SJSA1 (cell line): ENCODE measurements at regions not wholly inside any gene's neighbourhood (a gene's known extent, or its start where the extent isn't known, plus 50 kb on each side); places are given as distances from the start of the nearest gene placed in this dataset.
A peak's percentile ranks its signal among the peaks of the same experiment; 100 is the strongest.

ENCODE experiments used
- DNase-seq, 2 experiments: peaks; one replicate each; pipeline ENCODE4 v3.0.0-alpha.2; 2015 to 2020; ENCODE audit warnings: low spot score in 2 of 2, low read depth in 1 of 2
- H3K27ac ChIP-seq: fragments of 250-450 bp; sonication (Bioruptor Pico); 2 replicates; pipeline ENCODE4 v1.5.1; 2020; ENCODE audit warnings: mild to moderate bottlenecking, moderate library complexity
- H3K27me3 ChIP-seq: fragments of 250-450 bp; sonication (Bioruptor Pico); replicated peaks from 2 replicates; pipeline ENCODE4 v1.5.1; 2020; ENCODE audit warnings: mild to moderate bottlenecking, moderate library complexity
- H3K36me3 ChIP-seq: fragments of 250-450 bp; sonication (Bioruptor Pico); 2 replicates; pipeline ENCODE4 v1.5.1; 2020; ENCODE audit warnings: mild to moderate bottlenecking
- H3K4me1 ChIP-seq: fragments of 250-450 bp; sonication (Bioruptor Pico); replicated peaks from 2 replicates; pipeline ENCODE4 v1.6.1; 2021; ENCODE audit warnings: mild to moderate bottlenecking
- H3K4me3 ChIP-seq: fragments of 250-450 bp; sonication (Bioruptor Pico); 2 replicates; pipeline ENCODE4 v1.5.1; 2020; ENCODE audit warnings: mild to moderate bottlenecking
- H3K9me3 ChIP-seq: fragments of 250-450 bp; sonication (Bioruptor Pico); replicated peaks from 2 replicates; pipeline ENCODE4 v1.5.1; 2020; ENCODE audit warnings: mild to moderate bottlenecking

DNA sequence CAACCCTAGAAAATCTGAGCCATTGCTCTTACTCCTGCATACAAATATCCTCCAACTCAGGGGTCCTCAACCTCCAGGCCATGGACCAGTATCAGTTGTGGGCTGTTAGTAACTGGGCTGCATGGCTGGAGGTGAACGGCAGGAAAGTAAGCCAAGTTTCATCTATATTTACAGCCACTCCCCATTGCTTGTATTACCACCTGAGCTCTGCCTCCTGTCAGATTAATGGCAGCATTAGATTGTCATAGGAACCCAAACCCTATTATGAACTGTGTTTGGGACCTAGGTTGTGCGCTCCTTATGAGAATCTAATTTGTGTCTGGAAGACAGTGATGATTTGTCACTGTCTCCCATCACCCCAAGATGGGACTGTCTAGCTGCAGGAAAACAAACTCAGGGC, 246.5 kb upstream of the CDIN1 start:
- Histone ChIP-seq H3K27me3 (no peaks in the 10 kb centered on the region), H3K27ac (peak overlapping the region; percentile 73), H3K4me1 (peaks cover 31% of the 10 kb centered on the region), H3K9me3 (no peaks in the 10 kb centered on the region), H3K4me3 (no peak overlapping the region), H3K36me3 (no peaks in the 10 kb centered on the region)
- no peak for DNase-seq

DNA sequence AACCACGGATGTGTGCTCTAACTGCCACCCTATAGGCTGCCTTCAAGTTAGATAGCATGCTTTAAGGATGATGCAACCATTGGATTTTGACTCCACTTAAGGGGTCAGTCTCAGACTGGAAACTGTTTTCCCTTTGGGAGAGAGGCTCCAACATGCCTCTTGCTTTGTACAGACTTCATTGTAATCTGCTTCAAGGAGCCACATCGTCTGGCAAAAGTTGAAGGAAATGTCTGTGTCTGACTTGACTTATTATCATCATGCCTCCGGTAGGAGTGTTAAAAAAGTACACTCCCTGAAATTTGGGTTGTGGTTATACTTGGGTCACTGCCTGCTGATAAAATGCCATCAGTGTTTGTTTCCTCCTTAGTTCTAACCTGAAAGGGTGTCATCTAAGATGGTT, 245.4 kb upstream of the CDIN1 start:
- no peak overlapping the region for H3K4me3 ChIP-seq
- peak overlapping the region; percentile 18; the same call in 1 of the 2 replicates for H3K27ac ChIP-seq
- DNase-seq, result peak in 1 of 2 experiments; percentile 44
- H3K9me3 ChIP-seq, result no peaks in the 10 kb centered on the region
- peaks cover 31% of the 10 kb centered on the region for H3K4me1 ChIP-seq
- H3K36me3 ChIP-seq, result no peaks in the 10 kb centered on the region
- no peaks in the 10 kb centered on the region for H3K27me3 ChIP-seq

DNA sequence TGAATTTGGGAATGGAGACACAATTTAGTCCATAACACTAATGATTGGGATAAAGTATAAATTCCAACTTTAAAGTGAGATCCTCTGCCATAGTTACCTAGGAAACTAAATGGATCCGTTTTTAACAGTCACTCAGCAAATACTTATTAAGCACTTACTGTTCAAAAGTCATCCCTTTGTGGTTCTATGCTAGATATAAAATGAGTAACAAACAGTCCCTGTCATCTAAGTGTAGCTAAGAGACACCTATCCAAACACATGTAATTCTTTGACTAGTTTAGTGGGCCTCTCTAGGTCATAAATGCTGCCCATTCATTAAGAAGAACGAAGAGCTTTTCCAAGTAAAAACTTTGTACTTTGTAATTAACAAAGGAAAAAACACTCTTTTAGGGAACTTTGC, 244.2 kb upstream of the CDIN1 start:
- Histone ChIP-seq H3K27me3 (no peaks in the 10 kb centered on the region), H3K36me3 (no peaks in the 10 kb centered on the region), H3K4me3 (no peak overlapping the region), H3K27ac (no peak overlapping the region), H3K9me3 (no peaks in the 10 kb centered on the region), H3K4me1 (peaks cover 31% of the 10 kb centered on the region)
- no peak for DNase-seq

DNA sequence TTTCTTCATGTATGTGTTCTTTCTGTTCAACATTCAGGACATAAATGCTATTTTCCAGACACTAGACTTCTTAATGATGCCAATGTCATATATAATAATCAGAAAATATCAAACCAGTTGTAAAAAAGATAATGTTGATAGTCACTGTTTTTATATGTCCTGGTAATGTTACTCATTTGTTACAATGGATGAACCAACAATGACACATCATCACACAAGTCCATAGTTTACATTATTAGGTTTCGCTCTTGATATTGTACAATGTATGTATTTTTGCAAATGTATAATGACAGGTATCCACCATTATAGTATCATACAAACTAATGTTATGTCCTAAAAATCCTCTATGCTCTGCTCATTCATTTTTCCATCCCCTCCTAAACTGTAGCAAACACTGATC, 243.8 kb upstream of the CDIN1 start:
- H3K4me3 ChIP-seq, result no peak overlapping the region
- peaks cover 29% of the 10 kb centered on the region for H3K4me1 ChIP-seq
- no peak overlapping the region for H3K27ac ChIP-seq
- DNase-seq, result no peak
- no peaks in the 10 kb centered on the region for H3K36me3 ChIP-seq
- no peaks in the 10 kb centered on the region for H3K27me3 ChIP-seq
- H3K9me3 ChIP-seq, result no peaks in the 10 kb centered on the region

DNA sequence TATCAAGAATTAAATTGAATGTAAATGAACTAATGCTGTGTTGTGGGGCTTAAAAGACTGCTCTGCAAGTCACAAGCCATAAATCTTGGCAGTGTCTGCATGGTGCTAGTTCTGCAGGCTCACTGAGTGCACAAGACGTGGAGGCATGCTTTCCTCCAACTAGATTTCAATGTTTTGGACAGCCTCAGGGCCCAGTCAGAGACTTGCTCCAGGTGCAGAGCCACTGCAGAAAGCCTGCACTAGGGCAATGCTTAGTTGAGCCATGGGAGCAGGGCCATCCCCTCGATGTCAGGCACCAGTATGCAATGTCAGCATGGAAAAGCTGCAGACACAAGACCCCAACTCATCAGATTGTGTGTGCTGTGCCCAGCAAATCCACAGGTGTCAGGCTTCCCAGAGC, 234.5 kb upstream of the CDIN1 start:
- H3K27ac ChIP-seq, result no peak overlapping the region
- H3K36me3 ChIP-seq, result no peaks in the 10 kb centered on the region
- no peak overlapping the region for H3K4me3 ChIP-seq
- H3K27me3 ChIP-seq, result no peaks in the 10 kb centered on the region
- H3K4me1 ChIP-seq, result no peaks in the 10 kb centered on the region
- no peaks in the 10 kb centered on the region for H3K9me3 ChIP-seq
- DNase-seq, result no peak

DNA sequence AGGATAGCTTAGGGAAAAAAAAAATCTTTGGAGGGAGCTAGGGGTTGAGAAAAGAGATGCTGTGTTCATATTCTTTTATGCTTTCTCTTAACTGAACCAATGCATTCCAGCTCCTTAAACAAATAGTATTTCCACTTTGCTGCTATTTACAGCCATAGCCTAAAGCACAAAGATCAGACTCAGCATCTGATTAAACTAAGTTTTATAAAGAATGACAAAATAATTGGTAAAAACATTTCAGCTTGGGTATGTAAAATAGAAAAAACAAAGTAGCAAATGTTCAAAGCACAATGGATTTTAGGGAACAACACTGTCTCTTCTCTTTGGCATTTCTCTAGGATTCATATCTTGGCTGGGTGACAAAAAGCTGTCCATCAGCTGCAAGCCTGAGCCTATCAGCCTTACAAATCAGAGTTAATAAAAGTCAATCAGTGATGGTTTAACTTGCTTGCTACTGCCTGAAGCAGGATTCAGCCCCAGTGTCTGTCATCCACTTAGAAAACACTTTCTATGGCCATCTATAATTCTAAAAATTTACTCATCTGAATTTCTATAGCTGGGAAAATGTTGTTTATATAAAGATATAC, 232.1 kb upstream of the CDIN1 start:
- DNase-seq, result no peak

DNA sequence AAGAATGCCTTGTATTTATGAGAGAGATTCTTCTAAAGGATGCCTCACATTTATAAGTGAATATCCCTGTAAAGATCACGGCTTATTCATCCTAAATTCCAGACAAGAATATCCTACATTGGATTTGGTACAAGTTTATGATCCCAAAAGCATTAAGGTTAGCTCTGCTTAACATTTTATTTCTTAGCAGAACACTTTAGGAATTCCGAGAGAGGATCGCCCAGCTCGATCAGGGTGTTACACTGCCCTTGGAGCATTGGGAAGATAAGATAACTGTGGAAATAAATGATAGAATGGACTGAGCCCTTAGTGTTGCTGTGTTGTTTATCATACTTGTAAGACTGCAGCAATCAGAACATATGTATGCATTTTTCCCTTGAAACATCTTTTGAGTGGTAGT, 223.0 kb upstream of the CDIN1 start:
- Histone ChIP-seq H3K27me3 (no peaks in the 10 kb centered on the region), H3K4me1 (peaks cover 45% of the 10 kb centered on the region), H3K27ac (peak overlapping the region; percentile 58; the same call in 1 of the 2 replicates), H3K36me3 (no peaks in the 10 kb centered on the region), H3K9me3 (0 out of 2 replicates have a peak, but pooled peaks cover 5% of the 10 kb centered on the region), H3K4me3 (no peak overlapping the region)
- no peak for DNase-seq

More for the DNA sequence above, 232.1 kb upstream of the CDIN1 start:
- no peak overlapping the region for H3K4me3 ChIP-seq
- H3K36me3 ChIP-seq, result no peaks in the 10 kb centered on the region
- no peaks in the 10 kb centered on the region for H3K27me3 ChIP-seq
- H3K9me3 ChIP-seq, result no peaks in the 10 kb centered on the region
- no peak overlapping the region for H3K27ac ChIP-seq
- H3K4me1 ChIP-seq, result no peaks in the 10 kb centered on the region

DNA sequence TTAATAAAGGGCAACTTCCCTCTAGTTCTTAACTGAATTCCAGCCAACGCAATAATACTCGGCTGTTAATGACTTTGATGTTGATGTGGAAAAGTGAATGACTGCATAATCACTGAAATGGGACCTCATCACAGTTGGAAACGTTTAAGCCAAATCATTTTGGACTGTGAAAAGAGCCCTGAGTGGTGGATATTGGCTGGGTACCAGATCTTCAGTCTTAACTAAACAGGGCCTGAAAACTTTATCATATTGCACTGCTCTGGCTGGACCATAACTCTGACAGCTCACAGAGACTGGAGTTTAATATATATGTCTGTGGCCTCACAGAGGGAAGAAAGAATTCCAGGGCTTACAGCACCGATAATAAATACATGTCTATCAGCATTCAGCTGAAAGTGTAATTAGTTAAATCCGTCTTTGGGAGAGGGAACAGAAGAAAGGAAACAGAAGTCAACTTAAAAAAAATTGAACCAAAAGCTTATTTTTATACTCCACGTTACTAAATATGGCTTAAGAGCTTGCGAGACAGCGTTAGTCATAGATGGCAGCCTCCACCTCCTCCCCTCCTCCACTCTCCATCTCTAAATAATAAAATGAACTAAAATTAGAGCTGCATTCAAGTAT, 222.3 kb upstream of the CDIN1 start:
- no peaks in the 10 kb centered on the region for H3K27me3 ChIP-seq
- H3K27ac ChIP-seq, result peak overlapping the region; percentile 58
- 0 out of 2 replicates have a peak, but pooled peaks cover 5% of the 10 kb centered on the region for H3K9me3 ChIP-seq
- DNase-seq, result peak in 1 of 2 experiments; percentile 50
- H3K4me1 ChIP-seq, result peaks cover 51% of the 10 kb centered on the region
- H3K4me3 ChIP-seq, result no peak overlapping the region
- H3K36me3 ChIP-seq, result no peaks in the 10 kb centered on the region

DNA sequence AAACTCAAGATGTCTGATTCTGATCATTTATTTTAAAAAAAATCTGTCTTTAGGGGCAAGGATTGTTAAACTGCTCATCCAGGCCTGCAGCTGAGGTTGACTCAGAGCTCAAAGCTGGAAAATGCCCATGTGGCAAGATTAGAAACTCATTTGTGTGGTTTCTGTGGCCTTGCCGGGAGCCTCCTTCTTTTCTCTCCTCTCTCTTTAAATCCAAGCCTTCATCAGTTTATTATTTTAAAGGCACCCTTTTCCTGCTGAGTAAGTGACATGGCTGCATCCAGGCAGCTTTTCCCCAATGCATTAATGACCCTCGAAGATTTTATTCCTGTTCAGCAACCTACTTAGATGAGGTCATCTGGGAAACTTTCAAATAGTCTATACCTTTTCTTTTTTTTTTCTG, 221.3 kb upstream of the CDIN1 start:
- peaks cover 61% of the 10 kb centered on the region for H3K4me1 ChIP-seq

DNA sequence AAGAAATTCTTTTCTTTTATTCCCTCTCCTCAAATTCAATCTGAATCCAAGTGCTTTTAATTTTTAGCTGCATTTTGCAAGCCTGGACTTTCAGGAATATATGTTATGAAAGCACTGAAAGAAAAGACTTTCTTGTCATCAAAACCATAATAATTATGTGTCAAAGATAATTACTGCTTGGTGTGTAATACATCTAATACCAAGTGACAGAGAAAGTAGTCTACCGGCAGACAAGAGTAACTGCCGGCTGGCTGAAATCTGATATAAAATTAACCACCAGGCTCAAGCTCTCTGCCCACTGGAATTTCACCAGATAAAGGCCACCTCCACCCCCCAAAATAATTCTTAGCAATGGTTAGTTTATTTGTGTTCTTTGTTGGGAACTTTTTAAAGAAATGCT, 220.9 kb upstream of the CDIN1 start:
- no peaks in the 10 kb centered on the region for H3K27me3 ChIP-seq
- DNase-seq, result no peak
- no peak overlapping the region for H3K4me3 ChIP-seq
- no peaks in the 10 kb centered on the region for H3K36me3 ChIP-seq
- peaks cover 65% of the 10 kb centered on the region for H3K4me1 ChIP-seq
- H3K27ac ChIP-seq, result peak overlapping the region; percentile 58
- H3K9me3 ChIP-seq, result 0 out of 2 replicates have a peak, but pooled peaks cover 5% of the 10 kb centered on the region

More for the DNA sequence above, 221.3 kb upstream of the CDIN1 start:
- H3K36me3 ChIP-seq, result no peaks in the 10 kb centered on the region
- H3K27me3 ChIP-seq, result no peaks in the 10 kb centered on the region
- peak overlapping the region; percentile 58 for H3K27ac ChIP-seq
- peak; percentile 72 to 80 for DNase-seq
- no peak overlapping the region for H3K4me3 ChIP-seq
- 0 out of 2 replicates have a peak, but pooled peaks cover 5% of the 10 kb centered on the region for H3K9me3 ChIP-seq

DNA sequence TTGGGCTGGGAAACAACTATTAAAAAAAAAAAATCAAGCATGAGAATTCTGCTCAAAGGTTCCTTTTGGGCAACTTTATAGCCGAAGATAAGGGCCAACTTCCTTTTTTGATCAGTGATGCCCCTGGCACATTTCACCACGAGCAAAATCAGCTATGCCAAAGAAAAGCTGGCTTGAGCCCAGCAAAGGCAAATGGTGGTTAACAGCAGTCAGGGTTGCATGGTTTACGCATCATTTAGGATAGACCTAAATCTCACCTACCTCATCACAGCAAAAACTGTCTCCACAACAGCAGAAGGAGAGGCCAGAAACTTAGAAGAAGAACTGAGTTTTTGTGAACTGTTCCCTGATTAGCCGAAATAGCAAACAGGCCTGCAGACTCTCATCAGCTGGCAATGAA, 220.1 kb upstream of the CDIN1 start:
- Histone ChIP-seq H3K36me3 (no peaks in the 10 kb centered on the region), H3K9me3 (0 out of 2 replicates have a peak, but pooled peaks cover 5% of the 10 kb centered on the region), H3K4me1 (peaks cover 73% of the 10 kb centered on the region), H3K27me3 (no peaks in the 10 kb centered on the region), H3K27ac (peak overlapping the region; percentile 58; the same call in 1 of the 2 replicates), H3K4me3 (no peak overlapping the region)
- DNase-seq, result no peak

DNA sequence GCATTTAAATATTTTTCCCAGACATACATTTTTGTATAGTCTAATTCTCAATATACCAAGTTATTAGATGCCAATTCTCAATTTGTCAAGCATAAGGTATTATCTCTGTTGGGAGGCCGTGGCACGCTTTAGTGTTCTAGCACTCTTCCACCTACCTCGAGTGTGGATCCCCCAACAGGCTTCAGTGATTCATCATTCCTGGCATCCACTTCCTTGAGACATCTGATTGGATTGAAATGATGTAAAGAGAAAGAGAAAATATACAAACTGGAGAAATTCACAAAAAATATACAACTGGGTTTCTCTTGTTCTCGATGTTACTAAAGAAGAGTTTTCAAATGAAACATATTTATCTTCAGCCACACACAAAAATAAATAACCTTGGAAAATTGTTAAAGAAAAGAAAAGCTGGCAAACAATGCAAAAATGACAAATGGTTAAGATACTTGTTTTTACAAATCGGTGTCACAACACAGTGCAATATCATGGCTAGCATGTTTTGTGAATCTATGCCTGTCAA, 218.0 kb upstream of the CDIN1 start:
- H3K27me3 ChIP-seq, result no peaks in the 10 kb centered on the region
- no peaks in the 10 kb centered on the region for H3K36me3 ChIP-seq
- H3K4me1 ChIP-seq, result peaks cover 77% of the 10 kb centered on the region
- no peaks in the 10 kb centered on the region for H3K9me3 ChIP-seq
- peak; percentile 75 to 91 for DNase-seq
- peak overlapping the region; percentile 93 for H3K27ac ChIP-seq
- no peak overlapping the region for H3K4me3 ChIP-seq

DNA sequence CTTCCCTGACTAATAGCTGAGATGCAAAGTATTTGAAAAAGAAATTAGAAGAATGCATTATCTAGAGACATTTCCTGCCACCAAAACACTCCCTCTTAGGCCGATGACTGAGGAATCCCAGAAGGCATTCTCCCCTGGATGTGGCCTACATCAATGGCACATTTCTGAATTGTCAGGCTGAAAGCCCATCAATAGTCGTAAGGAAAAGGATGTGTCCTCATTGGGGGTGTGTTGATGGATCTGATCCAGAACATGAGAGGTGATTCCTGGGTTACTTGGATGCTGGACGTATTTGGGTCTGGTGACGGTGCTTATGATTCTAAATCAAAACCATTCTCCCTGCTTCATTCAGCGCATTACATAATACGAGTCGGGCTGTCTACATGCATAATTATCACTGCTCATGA, 216.9 kb upstream of the CDIN1 start:
- H3K9me3 ChIP-seq, result no peaks in the 10 kb centered on the region
- DNase-seq, result no peak
- peaks cover 66% of the 10 kb centered on the region for H3K4me1 ChIP-seq
- H3K4me3 ChIP-seq, result no peak overlapping the region
- no peaks in the 10 kb centered on the region for H3K36me3 ChIP-seq
- H3K27ac ChIP-seq, result peak overlapping the region; percentile 93
- H3K27me3 ChIP-seq, result no peaks in the 10 kb centered on the region

DNA sequence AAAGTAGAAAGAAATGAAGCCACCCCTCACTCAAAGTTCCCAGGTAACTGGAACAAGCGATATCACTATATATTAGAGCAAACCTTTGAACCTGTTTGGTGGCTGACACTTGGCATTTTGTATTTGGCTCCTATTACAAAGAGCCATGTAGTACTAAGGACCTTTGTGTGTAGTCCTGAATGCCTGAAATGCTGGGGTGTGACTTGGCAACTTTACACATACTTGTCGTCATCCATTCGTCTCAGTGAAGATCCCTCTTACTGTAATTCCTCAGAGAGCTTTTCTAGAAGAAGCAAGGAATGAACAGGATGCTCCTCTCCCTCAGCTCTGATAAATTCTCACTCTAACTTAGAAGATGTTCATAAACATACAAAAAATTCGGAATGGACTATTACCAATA, 216.1 kb upstream of the CDIN1 start:
- Histone ChIP-seq H3K36me3 (no peaks in the 10 kb centered on the region), H3K27ac (peak overlapping the region; percentile 93), H3K9me3 (no peaks in the 10 kb centered on the region), H3K27me3 (no peaks in the 10 kb centered on the region), H3K4me1 (peaks cover 58% of the 10 kb centered on the region), H3K4me3 (no peak overlapping the region)
- peak; percentile 55 to 64 for DNase-seq
